ENCODE measurements at regions not wholly inside any gene's neighbourhood (a gene's known extent, or its start where the extent isn't known, plus 50 kb on each side); places are given as distances from the start of the nearest gene placed in this dataset.

DNA sequence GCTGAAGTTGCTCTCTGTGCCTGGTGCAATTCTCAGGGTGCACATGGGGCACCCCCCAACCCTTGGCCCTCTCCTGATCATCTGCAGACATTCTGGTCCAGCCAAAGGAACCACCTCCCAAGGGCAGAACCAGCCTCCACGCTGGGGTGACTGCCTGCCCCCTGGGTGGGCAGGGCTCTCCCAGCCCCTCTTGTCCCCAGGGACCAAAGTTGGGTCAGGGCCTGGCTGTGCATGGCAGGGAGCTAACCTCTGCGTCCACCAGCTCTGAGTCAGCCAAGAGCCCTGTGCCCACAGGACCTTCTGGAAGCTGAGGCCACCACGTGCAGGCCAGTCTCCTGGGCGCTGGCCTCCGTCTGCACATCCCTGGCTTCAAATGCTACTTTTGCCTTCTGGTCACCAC lies 101.9 kb downstream of the SIK1 start:
- Mint-ChIP-seq H3K36me3 (ENCODE audit: insufficient read depth, unreplicated experiment) (no peaks in the 10 kb centered on the region), H3K9me3 (ENCODE audit: low read depth, unreplicated experiment) (no peaks in the 10 kb centered on the region), H3K27me3 (ENCODE audit: unreplicated experiment) (no peaks in the 10 kb centered on the region), H3K4me3 (ENCODE audit: low read depth, unreplicated experiment) (no peak overlapping the region), H3K4me1 (ENCODE audit: low read depth, unreplicated experiment) (no peaks in the 10 kb centered on the region), H3K27ac (ENCODE audit: unreplicated experiment) (no peak overlapping the region)
- CTCF ChIA-PET, result interaction anchor here (1.1 kb wide), 1 partner anchor 13 kb away, joined by 3 read pairs; no protein-coding TSS in a partner anchor
- intact Hi-C loops (cut with micrococcal nuclease; ENCODE audit: unreplicated experiment), result no loop called here
- TF ChIP-seq, protein P1, sequence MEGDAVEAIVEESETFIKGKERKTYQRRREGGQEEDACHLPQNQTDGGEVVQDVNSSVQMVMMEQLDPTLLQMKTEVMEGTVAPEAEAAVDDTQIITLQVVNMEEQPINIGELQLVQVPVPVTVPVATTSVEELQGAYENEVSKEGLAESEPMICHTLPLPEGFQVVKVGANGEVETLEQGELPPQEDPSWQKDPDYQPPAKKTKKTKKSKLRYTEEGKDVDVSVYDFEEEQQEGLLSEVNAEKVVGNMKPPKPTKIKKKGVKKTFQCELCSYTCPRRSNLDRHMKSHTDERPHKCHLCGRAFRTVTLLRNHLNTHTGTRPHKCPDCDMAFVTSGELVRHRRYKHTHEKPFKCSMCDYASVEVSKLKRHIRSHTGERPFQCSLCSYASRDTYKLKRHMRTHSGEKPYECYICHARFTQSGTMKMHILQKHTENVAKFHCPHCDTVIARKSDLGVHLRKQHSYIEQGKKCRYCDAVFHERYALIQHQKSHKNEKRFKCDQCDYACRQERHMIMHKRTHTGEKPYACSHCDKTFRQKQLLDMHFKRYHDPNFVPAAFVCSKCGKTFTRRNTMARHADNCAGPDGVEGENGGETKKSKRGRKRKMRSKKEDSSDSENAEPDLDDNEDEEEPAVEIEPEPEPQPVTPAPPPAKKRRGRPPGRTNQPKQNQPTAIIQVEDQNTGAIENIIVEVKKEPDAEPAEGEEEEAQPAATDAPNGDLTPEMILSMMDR (IDR thresholded peaks at IDR 0.05; ENCODE audit: unreplicated experiment), result no peak
- no TSS peak for BruUV-seq (replicated peaks)
- no peak for DNase-seq

DNA sequence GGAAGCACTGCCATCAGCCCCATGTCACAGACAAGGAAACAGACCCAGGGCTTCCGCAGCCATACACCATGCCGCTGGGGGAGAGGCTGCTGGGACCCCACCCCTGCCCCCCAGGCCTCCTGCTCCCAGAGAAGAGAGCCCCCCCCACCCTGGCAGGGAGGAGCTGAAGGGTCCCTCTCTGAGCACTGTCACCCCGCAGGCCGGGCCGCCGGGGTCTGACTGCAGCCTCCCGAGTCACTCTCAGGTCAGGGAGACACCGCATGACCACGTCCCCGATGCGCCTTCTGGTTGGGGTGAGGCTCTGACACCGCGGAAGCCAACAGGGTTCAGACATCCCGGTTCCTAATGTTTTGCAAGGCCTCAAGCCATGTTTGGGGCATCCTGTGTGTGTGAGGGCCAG lies 102.3 kb downstream of the SIK1 start:
- no peaks in the 10 kb centered on the region for H3K4me1 Mint-ChIP-seq (ENCODE audit: low read depth, unreplicated experiment)
- no peak overlapping the region for H3K4me3 Mint-ChIP-seq (ENCODE audit: low read depth, unreplicated experiment)
- no peaks in the 10 kb centered on the region for H3K36me3 Mint-ChIP-seq (ENCODE audit: insufficient read depth, unreplicated experiment)
- CTCF ChIA-PET, result no interaction called here
- H3K9me3 Mint-ChIP-seq (ENCODE audit: low read depth, unreplicated experiment), result no peaks in the 10 kb centered on the region
- BruUV-seq (replicated peaks), result no TSS peak
- DNase-seq, result no peak
- H3K27me3 Mint-ChIP-seq (ENCODE audit: unreplicated experiment), result no peaks in the 10 kb centered on the region
- TF ChIP-seq, protein P1 (IDR thresholded peaks at IDR 0.05; ENCODE audit: unreplicated experiment), result no peak
- no peak overlapping the region for H3K27ac Mint-ChIP-seq (ENCODE audit: unreplicated experiment)
- intact Hi-C loops (cut with micrococcal nuclease; ENCODE audit: unreplicated experiment), result no loop called here

DNA sequence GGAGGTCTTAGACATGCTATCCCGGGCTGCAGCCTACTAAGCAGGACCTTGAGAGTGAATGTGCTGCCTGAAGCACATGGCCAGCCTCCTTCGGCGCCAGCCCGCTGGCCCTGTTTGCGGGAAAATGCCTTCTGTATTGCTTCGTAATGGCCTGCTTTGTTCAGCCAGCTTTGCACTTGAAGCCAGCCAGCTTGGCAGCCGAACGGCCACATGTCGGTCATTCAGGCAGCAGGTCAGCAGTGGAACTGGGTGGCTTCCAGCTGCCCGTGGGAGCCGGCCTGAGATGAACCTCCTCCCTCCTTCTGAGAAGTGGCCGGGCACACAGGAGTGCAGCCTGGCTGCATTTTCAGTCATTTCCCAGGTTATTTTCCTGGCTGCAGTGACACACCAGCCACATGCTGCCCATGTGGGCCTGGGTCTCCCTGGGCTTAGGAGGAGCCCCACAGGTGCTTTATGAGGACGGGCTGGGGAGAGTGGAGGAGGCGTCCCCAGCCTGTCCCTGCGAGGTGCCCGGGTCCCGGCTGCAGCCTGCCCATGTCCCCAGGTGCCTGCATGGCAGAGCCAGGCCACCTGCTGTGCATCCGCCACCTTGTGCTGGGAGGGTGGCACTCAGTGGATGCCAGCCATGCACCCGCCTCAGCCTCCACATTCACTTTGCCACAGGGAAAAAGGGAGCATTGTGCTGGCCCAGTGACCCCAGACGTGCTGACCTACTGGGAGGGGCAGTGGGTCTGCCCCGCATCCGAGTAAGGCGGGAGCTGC lies 103.5 kb downstream of the SIK1 start:
- CTCF ChIA-PET, result interaction anchor here (1.1 kb wide), 1 partner anchor 11 kb away, joined by 3 read pairs; no protein-coding TSS in a partner anchor
- H3K27ac Mint-ChIP-seq (ENCODE audit: unreplicated experiment), result no peak overlapping the region
- no peaks in the 10 kb centered on the region for H3K27me3 Mint-ChIP-seq (ENCODE audit: unreplicated experiment)
- no peaks in the 10 kb centered on the region for H3K4me1 Mint-ChIP-seq (ENCODE audit: low read depth, unreplicated experiment)
- intact Hi-C loops (cut with micrococcal nuclease; ENCODE audit: unreplicated experiment), result no loop called here
- no TSS peak for BruUV-seq (replicated peaks)
- no peaks in the 10 kb centered on the region for H3K36me3 Mint-ChIP-seq (ENCODE audit: insufficient read depth, unreplicated experiment)
- no peaks in the 10 kb centered on the region for H3K9me3 Mint-ChIP-seq (ENCODE audit: low read depth, unreplicated experiment)
- TF ChIP-seq, protein P1 (IDR thresholded peaks at IDR 0.05; ENCODE audit: unreplicated experiment), result no peak
- H3K4me3 Mint-ChIP-seq (ENCODE audit: low read depth, unreplicated experiment), result no peak overlapping the region
- DNase-seq, result no peak

DNA sequence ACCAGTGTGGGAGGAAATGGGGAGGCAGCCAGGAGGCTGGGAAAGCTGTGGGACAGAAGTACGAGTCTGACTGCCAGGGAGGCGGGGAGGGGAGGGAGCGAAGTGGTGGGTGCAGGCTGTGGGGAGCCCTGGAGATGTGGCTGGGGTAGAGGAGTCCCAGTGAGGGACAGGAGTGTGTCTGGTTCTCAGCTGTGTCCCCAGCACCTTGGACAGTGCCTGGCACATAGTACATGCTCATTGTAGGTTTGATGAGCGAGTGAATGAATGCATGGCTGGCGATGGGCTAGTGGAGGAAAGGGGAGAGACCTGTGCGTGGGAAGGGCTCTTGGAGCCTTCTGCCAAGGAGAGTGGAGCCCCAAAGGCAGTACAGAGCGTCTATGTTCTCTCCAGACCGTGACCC lies 104.1 kb downstream of the SIK1 start:
- CTCF ChIA-PET, result interaction anchor here (1.1 kb wide), 1 partner anchor 11 kb away, joined by 3 read pairs; no protein-coding TSS in a partner anchor
- no peaks in the 10 kb centered on the region for H3K4me1 Mint-ChIP-seq (ENCODE audit: low read depth, unreplicated experiment)
- no peaks in the 10 kb centered on the region for H3K36me3 Mint-ChIP-seq (ENCODE audit: insufficient read depth, unreplicated experiment)
- no peaks in the 10 kb centered on the region for H3K9me3 Mint-ChIP-seq (ENCODE audit: low read depth, unreplicated experiment)
- DNase-seq, result no peak
- H3K4me3 Mint-ChIP-seq (ENCODE audit: low read depth, unreplicated experiment), result no peak overlapping the region
- intact Hi-C loops (cut with micrococcal nuclease; ENCODE audit: unreplicated experiment), result no loop called here
- no peaks in the 10 kb centered on the region for H3K27me3 Mint-ChIP-seq (ENCODE audit: unreplicated experiment)
- no peak overlapping the region for H3K27ac Mint-ChIP-seq (ENCODE audit: unreplicated experiment)
- no TSS peak for BruUV-seq (replicated peaks)
- TF ChIP-seq, protein P1 (IDR thresholded peaks at IDR 0.05; ENCODE audit: unreplicated experiment), result no peak

All from Calu3 (cell line).